Stimulated activated CD8-positive, alpha-beta memory T cell treated with anti-CD3 and anti-CD28 coated beads, Interleukin-7, amount 100 ng/mL, for 48 hours (primary cell): ENCODE measurements at regions not wholly inside any gene's neighbourhood (a gene's known extent, or its start where the extent isn't known, plus 50 kb on each side); places are given as distances from the start of the nearest gene placed in this dataset.

ENCODE experiments used
- DNase-seq, 2 donors: peaks; one replicate each; pipeline ENCODE4 v3.0.0-alpha.2; 2020; ENCODE audit warnings: low read depth in 1 of 2; ENCODE audit errors: extremely low read depth in 1 of 2

DNA sequence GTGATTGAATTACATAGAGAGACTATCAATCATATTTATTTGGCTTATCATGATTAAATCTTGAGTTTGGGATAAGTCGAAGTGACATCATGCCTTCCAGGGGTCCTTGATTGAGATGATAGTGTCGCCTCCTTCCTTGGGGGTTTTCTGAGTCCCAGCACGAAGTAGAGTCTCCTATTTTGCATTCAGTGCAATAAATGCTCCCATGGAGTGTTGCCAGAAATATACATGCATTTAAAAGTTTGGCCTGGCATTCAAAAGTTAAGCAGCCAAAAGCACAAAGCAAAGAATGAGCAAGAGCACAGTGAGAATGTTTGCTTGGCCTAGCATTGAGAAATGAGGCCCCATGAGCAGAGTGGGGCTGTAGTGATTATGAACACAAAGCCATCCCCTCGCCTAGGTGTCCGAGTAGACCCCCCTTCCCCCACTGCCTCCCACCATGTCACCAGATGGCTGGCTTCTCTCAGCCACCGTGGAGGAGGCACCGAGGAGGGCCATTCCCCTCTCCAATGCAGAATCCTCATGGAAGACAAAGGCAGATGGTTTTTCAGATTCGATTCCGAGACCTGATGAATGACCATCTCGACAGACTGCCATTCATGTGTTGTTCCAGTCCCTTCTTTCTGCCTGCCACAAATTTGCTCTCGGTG is 58.8 kb upstream of the UBL3 start:
- DNase-seq = no peak

DNA sequence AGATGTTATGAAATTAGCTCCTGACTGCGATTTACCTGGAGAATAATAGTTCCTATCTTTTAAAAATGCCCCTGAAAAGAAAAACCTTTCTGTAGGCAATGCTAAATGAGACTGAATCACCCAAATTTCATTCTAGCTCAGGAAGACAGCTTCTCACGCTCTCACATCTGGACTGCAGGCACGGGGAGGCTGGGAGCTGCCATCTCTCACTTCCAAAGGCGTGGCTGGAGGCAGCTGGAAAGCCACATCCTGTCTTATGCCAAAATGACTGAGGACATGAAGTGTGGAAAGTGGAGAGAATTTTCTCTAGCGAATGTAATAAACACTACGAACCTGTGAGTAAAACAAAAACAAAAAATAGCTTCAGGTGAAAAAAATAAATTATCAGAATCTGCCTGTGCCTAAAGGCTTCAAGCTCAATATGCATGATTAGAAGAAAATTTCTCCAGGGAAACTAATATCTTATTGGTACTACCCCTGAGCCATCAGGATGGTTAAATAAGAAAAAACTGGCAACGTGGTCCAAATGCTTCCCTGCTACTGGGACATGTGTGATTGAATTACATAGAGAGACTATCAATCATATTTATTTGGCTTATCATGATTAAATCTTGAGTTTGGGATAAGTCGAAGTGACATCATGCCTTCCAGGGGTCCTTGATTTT is 58.1 kb upstream of the UBL3 start:
- DNase-seq = no peak

DNA sequence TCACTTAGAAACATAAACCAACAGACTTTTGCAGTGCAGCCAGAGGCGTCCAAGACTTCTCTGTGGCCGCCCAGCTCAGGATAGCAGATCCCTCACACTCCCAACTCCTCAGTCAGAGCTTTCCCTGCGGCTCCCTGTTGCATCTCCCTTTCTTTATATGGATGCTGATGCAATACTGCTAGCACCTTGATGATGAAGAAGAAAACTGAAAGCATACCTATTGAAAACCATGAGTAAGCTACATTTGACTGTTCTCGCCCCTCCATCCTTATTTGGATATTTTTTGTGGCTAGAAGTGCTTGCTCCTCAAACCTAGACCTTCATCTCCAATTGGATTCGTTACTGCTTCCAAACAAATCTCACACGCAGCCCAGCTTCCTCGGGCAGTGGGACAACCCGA is 57.3 kb upstream of the UBL3 start:
- no peak for DNase-seq

DNA sequence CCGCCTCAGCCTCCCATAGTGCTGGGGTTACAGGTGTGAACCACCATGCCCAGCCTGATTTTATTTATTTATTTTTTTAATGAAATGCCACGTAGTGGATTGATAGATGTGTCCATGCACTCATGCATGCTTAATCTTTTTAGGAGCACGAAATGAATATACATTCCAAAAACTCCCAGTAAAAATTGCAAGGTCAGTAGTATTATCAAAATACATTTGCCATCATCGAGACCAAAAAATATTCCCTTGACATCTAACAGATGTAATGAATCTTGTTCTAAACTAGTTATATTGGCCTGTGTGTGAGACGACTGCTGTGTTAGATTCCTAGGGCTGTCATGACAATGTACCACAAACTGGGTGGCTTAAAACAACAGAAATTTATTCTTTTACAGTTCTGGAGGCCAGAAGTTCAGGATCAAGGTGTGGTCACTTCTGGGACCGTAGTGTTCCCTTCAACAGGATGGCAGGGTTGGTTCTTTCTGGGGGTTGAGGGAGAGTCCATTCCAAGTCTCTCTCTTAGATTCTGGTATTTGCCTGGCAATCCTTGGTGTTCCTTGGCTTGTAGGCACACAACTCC is 56.1 kb upstream of the UBL3 start:
- no peak for DNase-seq

DNA sequence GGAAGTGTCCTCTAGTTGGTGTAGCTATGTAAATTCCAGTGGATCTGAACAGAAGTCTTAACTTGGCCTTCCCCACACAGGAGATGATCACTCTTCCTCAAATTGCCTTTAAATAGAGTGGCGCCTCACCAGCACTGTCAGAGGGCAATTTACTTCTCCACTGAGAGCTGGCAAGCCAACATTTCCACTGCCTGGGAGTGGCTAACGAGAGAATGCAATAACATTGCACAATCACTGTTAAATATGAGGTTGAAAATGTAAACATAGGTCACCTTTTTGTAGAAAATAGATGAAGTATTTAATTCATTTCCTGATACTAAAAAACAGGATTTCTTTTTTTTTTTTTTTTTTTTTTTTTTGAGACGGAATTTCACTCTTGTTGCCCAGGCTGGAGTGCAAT is 55.4 kb upstream of the UBL3 start:
- no peak for DNase-seq

DNA sequence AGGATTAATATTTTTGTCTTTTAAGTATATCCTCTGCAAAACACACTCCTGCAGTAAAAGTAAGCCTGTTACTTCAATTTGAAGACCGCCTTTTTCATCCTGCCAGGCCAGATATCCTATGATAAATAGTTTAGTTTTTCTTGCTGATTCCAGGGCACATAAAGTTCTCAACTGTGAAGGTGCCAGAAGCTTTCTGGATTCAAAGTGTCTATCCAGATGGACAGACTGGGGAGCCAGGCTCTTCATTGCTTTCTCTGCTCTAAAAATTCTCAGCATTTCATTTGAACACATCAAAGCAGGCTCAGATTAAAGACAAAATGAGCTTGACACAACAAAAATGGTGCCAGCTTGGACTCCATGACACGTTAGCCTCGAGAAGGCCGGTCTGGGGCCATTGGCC is 53.6 kb upstream of the UBL3 start:
- DNase-seq = no peak

DNA sequence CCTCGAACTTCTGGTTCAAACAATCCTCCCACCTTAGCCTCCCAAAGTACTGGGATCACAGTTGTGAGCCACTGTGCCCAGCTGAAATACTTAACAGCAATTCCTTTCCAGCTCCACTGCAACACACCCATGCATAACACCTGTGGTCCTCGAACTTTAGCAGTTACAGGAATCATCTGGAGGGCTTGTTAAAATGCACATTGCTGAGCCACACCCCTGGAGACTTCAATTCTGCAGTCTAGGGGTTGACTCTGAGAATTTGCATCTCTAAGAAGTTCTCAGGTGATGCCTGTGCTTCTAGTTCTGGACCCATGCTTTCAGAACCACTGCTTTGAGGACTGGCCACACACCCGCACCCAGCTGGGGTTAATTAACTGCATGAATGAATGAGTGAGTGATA is 53.1 kb upstream of the UBL3 start:
- DNase-seq = no peak

DNA sequence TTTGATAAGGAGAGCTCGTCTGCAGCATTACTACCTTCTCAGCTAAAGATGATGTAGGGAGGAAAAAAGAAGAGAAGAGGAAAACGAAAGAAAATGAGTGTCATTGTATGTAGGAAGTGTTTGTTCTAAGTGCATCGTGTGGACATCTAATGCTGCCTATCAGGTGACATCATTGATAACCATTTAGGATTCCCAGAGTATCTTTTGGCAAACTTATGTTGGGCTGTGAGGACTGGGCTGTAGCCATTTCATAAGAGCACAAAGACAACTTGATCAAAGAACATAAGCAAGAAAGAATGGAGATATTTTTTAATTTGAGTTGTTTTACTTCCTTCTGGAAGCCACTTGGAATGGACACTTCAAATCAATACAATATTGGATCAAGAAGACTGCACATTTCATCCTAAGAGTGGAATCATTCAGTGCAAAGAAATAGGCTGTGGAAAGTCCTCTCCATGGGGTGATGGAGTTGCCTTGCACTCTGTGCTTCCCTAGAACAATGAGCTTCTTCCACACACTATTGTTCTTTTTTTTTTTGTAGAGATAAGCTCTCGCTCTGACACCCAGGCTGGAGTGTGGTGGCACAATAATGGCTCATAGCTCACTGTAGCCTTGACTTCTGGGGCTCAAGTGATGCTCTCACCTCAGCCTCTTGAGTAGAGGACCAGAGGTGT is 52.4 kb upstream of the UBL3 start:
- DNase-seq = no peak

DNA sequence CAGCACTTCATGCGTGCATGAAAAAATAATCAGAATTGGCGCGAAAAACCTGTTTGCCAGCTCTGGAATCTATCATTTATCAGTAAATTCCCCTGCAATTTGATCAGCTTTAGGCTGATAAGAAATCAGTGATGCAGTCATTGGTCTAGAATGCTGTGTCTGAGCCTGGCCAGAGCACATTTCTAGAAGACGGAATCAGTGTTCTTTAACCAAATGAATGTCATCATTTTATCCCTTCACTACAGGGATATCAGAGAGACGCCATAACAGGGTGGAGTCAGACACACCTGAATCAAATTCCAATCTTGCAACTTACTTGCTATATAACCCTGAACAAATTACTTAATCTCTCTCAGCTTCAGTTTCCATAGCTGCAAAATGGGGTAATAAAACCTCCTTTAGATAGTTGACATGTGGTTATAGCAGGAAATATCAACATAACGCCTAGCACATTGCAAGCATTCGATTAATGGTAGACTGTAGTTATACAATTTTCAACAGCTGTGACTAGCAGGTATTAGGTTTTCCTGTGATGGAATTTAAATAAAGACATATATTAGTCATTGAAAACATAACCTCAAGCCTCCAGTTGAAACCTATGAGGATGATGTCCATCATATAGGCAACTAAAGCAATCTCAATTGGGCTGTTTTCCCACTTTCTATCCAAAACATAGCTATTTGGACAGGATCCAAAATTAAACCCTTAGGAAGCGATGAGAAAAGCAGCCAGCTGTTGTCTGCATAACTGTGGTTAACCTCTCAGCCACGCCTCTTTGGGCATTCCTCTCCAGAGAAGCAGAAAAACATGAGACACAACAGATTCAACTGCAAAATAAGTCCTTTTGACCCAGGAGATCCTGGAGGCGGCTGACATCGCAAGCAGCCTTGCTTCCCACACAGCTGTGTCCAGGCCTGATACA is 51.6 kb upstream of the UBL3 start:
- no peak for DNase-seq
